ENCODE measurements at regions not wholly inside any gene's neighbourhood (a gene's known extent, or its start where the extent isn't known, plus 50 kb on each side); places are given as distances from the start of the nearest gene placed in this dataset.

DNA sequence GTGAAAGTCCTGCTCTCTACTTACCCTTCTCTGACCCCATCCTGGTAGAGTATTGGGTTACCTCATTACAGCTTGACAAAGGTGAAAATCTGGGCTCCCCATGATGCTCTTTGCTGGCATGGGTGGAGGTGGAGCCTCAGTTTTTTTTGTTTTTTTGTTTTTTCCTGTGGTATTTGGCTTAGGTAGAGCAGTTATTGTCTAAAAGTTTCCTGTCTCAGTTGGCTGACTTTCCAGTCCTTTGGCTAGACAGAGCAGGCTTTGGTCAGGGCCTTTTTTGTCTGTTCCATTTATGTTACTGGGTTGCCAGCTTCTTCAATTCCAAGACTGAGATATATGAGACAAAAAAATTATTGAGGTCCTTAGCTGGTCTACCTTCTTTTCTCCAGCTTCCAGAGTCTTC is 163.4 kb downstream of the GALC start:
- no peak for TF ChIP-seq CTCF (IDR thresholded peaks at IDR 0.05)
- TF ChIP-seq POLR2A (IDR thresholded peaks at IDR 0.05), result no peak

Data from esophagus squamous epithelium (tissue), 4 donors.